Mucosa of gallbladder (tissue), 1 donor: ENCODE measurements at regions not wholly inside any gene's neighbourhood (a gene's known extent, or its start where the extent isn't known, plus 50 kb on each side); places are given as distances from the start of the nearest gene placed in this dataset.

Experiments used
- DNase-seq: peaks from one replicate; pipeline ENCODE4 v3.0.0-alpha.2; 2020; ENCODE audit warnings: low spot score
- donor health status: DM: no; HTN: no; CAD: no.

- no peak for DNase-seq
Measured at GRCh38 chr13:107865643-107866031, 349.7 kb downstream of the LIG4 start.

- no peak for DNase-seq
Measured at GRCh38 chr13:107865318-107865575, 350.1 kb downstream of the LIG4 start.

GRCh38 chr13:107864543-107865317, 350.6 kb downstream of the LIG4 start:
- peak; percentile 68 for DNase-seq

GRCh38 chr13:107860284-107860683, 355.1 kb downstream of the LIG4 start:
- no peak for DNase-seq

GRCh38 chr13:107854880-107855279, 360.5 kb downstream of the LIG4 start:
- no peak for DNase-seq

- no peak for DNase-seq
Measured at GRCh38 chr13:107852072-107852471, 363.3 kb downstream of the LIG4 start.

- no peak for DNase-seq
Measured at GRCh38 chr13:107851670-107852069, 363.7 kb downstream of the LIG4 start.

- DNase-seq, result no peak
Measured at GRCh38 chr13:107847406-107847805, 367.9 kb downstream of the LIG4 start.

GRCh38 chr13:107846642-107847041, 368.7 kb downstream of the LIG4 start:
- DNase-seq, result no peak

GRCh38 chr13:107845911-107846310, 369.4 kb downstream of the LIG4 start:
- DNase-seq, result no peak

GRCh38 chr13:107843681-107844080, 371.7 kb downstream of the LIG4 start:
- DNase-seq, result no peak

- no peak for DNase-seq
Measured at GRCh38 chr13:107843281-107843680, 372.1 kb downstream of the LIG4 start.

GRCh38 chr13:107842562-107843180, 372.7 kb downstream of the LIG4 start:
- DNase-seq, result no peak

- DNase-seq, result no peak
Measured at GRCh38 chr13:107838588-107839161, 376.7 kb downstream of the LIG4 start.

GRCh38 chr13:107836685-107837084, 378.7 kb downstream of the LIG4 start:
- DNase-seq, result no peak

GRCh38 chr13:107835339-107836018, 379.9 kb downstream of the LIG4 start:
- DNase-seq, result no peak

- no peak for DNase-seq
Measured at GRCh38 chr13:107834717-107835116, 380.6 kb downstream of the LIG4 start.

GRCh38 chr13:107834281-107834680, 381.1 kb downstream of the LIG4 start:
- no peak for DNase-seq

- no peak for DNase-seq
Measured at GRCh38 chr13:107832500-107833100, 382.7 kb downstream of the LIG4 start.

GRCh38 chr13:107830804-107831203, 384.5 kb downstream of the LIG4 start:
- DNase-seq, result no peak

- no peak for DNase-seq
Measured at GRCh38 chr13:107827840-107828549, 387.3 kb downstream of the LIG4 start.

GRCh38 chr13:107824635-107825034, 390.7 kb downstream of the LIG4 start:
- no peak for DNase-seq
